Lung (tissue), 11 donors: ENCODE measurements at regions not wholly inside any gene's neighbourhood (a gene's known extent, or its start where the extent isn't known, plus 50 kb on each side); places are given as distances from the start of the nearest gene placed in this dataset.

Experiments
- ATAC-seq: fragments of 200-7000 bp; cut with Tn5 transposase; one replicate; pipeline ENCODE4 v1.9.1; 2020; ENCODE audit warnings: moderate number of reproducible peaks; ENCODE audit not compliant: insufficient read depth, low FRiP score
- DNase-seq, 3 donors: peaks; one replicate each; pipeline ENCODE4 v3.0.0-alpha.2; 2013 to 2017
- H3K27ac ChIP-seq, 2 donors: one replicate each; pipeline ENCODE4 v1.5.1; 2013; ENCODE audit warnings: mild to moderate bottlenecking in 2 of 2, moderate library complexity in 2 of 2, control low read depth in 1 of 2, inconsistent platforms in 1 of 2, low read depth in 1 of 2, low read length in 1 of 2
- H3K27me3 ChIP-seq, 3 donors: one replicate each; pipeline ENCODE4 v1.5.1; 2013; ENCODE audit warnings: low read length in 2 of 3; ENCODE audit not compliant: control insufficient read depth in 3 of 3, insufficient read depth in 3 of 3
- H3K36me3 ChIP-seq, 4 donors: one replicate each; pipeline ENCODE4 v1.5.1; 2013; ENCODE audit warnings: low read length in 4 of 4, mild to moderate bottlenecking in 1 of 4, moderate library complexity in 1 of 4; ENCODE audit not compliant: control insufficient read depth in 4 of 4, insufficient read depth in 4 of 4
- H3K4me1 ChIP-seq, 5 donors: one replicate each; pipeline ENCODE4 v1.5.1; 2013; ENCODE audit warnings: low read length in 5 of 5, mild to moderate bottlenecking in 2 of 5, moderate library complexity in 1 of 5; ENCODE audit not compliant: control insufficient read depth in 5 of 5, insufficient read depth in 5 of 5
- H3K4me3 ChIP-seq: one replicate; pipeline ENCODE4 v1.5.1; 2013; ENCODE audit warnings: mild to moderate bottlenecking, control low read depth, moderate library complexity
- H3K9ac ChIP-seq, 2 donors: one replicate each; pipeline ENCODE4 v1.5.1; 2013; ENCODE audit warnings: low read length in 2 of 2, control low read depth in 1 of 2; ENCODE audit not compliant: insufficient read depth in 1 of 2
- H3K9me3 ChIP-seq, 4 donors: one replicate each; pipeline ENCODE4 v1.5.1; 2013; ENCODE audit warnings: low read length in 3 of 4, mild to moderate bottlenecking in 1 of 4, moderate library complexity in 1 of 4; ENCODE audit not compliant: control insufficient read depth in 4 of 4, insufficient read depth in 3 of 4
- CTCF ChIP-seq: IDR thresholded peaks from 2 replicates; pipeline ENCODE4 v1.5.1; 2012; ENCODE audit warnings: mild to moderate bottlenecking; ENCODE audit errors: control extremely low read depth, extremely low read depth
- whole genome bisulfite sequencing, 2 donors: extraction: QIAGEN DNeasy Blood & Tissue Kit; methylation state at CpG; one replicate each; pipeline ENCODE4 v1.1.7; 2013; 5-methylcytosine and 5-hydroxymethylcytosine counted together
- donor health status: control.
- donor health status: control.
- donor health status: Bipolar disorder and iron deficiency.
- donor health status: healthy.
- donor health status: DM: yes; HTN: yes; CAD: no.

DNA sequence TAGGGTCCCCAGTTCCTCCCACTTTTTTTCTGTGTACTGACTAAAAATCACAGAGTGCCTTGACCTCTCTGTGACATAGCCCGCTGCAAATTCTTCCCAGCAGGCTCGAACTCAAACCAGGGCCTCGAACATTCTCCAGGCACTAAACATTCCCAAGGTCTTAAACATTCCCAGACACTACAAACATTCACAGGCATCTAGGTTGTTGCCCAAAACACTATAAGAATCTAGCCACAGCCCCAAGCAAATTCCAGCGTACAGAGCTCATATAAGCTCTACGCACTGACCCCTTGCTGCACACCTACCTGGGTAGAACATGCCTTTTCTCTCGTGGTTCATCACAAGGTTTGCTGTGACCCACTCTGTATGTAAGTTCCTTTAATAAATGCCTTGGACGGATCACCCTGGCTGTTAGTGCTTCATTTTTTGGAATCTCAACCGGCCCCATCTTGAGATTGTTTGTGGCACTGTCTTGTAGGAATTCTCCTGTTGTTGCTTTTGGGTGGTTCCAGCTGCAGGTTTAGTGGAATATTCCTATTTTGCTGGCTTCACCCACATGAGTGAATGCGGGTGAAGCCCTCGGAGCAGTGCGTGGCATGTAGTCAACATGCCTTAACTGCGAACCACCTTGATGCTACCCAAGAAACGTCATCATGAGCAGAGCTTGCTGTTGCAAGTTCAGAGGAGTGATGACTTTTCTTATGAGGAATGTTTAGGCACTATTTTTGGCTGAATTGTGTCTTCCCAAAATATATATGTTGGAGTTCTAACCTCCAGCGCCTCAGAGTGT is 230.0 kb downstream of the HS3ST1 start:
- ATAC-seq = no peak
- no peak for TF ChIP-seq CTCF
- Histone ChIP-seq H3K9ac (no peak overlapping the region), H3K9me3 (peaks cover 0 to 2% (median 0%) of the 10 kb centered on the region in 4 donors), H3K27me3 (no peaks in the 10 kb centered on the region), H3K4me3 (no peak overlapping the region), H3K36me3 (no peaks in the 10 kb centered on the region), H3K4me1 (peaks cover 0 to 1% (median 0%) of the 10 kb centered on the region in 5 donors), H3K27ac (no peak overlapping the region)
- 93 to 95% methylated on average over 14 of the region's 14 CpGs for WGBS, 2 donors
- no peak for DNase-seq

GRCh38 chr4:11197631-11198341 is 230.9 kb downstream of the HS3ST1 start:
- H3K36me3 ChIP-seq = no peaks in the 10 kb centered on the region
- H3K27ac ChIP-seq = no peak overlapping the region
- WGBS, 2 donors = 95 to 96% methylated on average over 8 of the region's 8 CpGs
- no peak for ATAC-seq
- H3K9ac ChIP-seq = no peak overlapping the region
- DNase-seq = no peak
- peaks cover 0 to 2% (median 0%) of the 10 kb centered on the region in 4 donors for H3K9me3 ChIP-seq
- no peak for TF ChIP-seq CTCF
- H3K27me3 ChIP-seq = no peaks in the 10 kb centered on the region
- peaks cover 0 to 1% (median 0%) of the 10 kb centered on the region in 5 donors for H3K4me1 ChIP-seq
- H3K4me3 ChIP-seq = no peak overlapping the region

DNA sequence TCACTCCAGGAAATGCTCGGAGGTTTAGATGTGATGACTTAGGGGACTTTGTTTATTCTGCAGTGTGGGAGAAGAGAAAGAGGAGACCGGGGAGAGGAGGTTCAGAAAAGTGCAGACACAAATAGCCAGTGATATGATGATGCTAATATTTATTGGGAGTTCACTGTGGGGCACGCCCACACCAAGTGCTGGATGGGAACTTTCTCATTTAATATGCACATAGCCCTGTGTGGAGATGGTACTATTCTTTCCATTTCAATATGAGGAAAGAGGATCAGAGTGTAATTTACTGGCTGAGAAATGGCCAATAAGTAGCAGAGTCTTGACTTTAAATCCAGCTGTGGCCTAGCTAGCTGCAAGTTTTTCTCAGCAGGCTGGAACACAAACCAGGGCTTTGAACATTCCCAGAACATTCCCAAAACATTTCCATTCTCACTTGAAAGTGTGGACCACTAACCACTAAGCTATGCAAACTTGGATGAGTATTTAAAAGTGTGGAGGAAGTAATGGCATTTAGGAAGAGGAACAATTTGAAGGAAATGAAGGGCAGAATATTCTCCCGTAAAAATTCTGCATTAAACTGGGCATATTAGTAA is 231.7 kb downstream of the HS3ST1 start:
- Histone ChIP-seq H3K27ac (no peak overlapping the region), H3K9me3 (peaks cover 0 to 2% (median 0%) of the 10 kb centered on the region in 4 donors), H3K4me3 (no peak overlapping the region), H3K27me3 (no peaks in the 10 kb centered on the region), H3K4me1 (peaks cover 0 to 1% (median 0%) of the 10 kb centered on the region in 5 donors), H3K36me3 (no peaks in the 10 kb centered on the region), H3K9ac (no peak overlapping the region)
- ATAC-seq (no peak), DNase-seq (peak in 1 of 3 donors; percentile 29)
- 69% methylated on average over 4 of the region's 4 CpGs for WGBS, 2 donors
- no peak for TF ChIP-seq CTCF
